GM06990 (cell line): ENCODE measurements at regions not wholly inside any gene's neighbourhood (a gene's known extent, or its start where the extent isn't known, plus 50 kb on each side); places are given as distances from the start of the nearest gene placed in this dataset.

Source experiments
- DNase-seq: peaks from one replicate; pipeline ENCODE4 v3.0.0-alpha.2; 2011; ENCODE audit not compliant: insufficient read length; ENCODE audit errors: extremely low read depth
- H3K27me3 ChIP-seq: replicated peaks from 2 replicates; pipeline ENCODE4 v1.6.0; 2011; ENCODE audit warnings: low read length; ENCODE audit not compliant: control insufficient read depth, insufficient read depth
- H3K36me3 ChIP-seq: 2 replicates; pipeline ENCODE4 v1.5.1; 2011; ENCODE audit warnings: low read length; ENCODE audit not compliant: control insufficient read depth, insufficient read depth
- H3K4me3 ChIP-seq: replicated peaks from 2 replicates; pipeline ENCODE4 v1.5.1; 2011; ENCODE audit warnings: low read depth, mild to moderate bottlenecking, control low read depth, low read length
- CTCF ChIP-seq: IDR thresholded peaks from 2 replicates; pipeline ENCODE4 v1.5.1; 2011; ENCODE audit warnings: low read length, control low read depth, mild to moderate bottlenecking, inconsistent platforms; ENCODE audit not compliant: insufficient read depth, poor library complexity, severe bottlenecking

- no peak for DNase-seq
- Histone ChIP-seq H3K36me3 (no peaks in the 10 kb centered on the region), H3K27me3 (no peaks in the 10 kb centered on the region), H3K4me3 (no peak overlapping the region)
- TF ChIP-seq CTCF = no peak
Observed at GRCh38 chr2:166677996-166678395, 183.9 kb upstream of the SCN7A start.

GRCh38 chr2:166676716-166677115 is 182.7 kb upstream of the SCN7A start:
- no peak for TF ChIP-seq CTCF
- H3K36me3 ChIP-seq = no peaks in the 10 kb centered on the region
- DNase-seq = no peak
- no peaks in the 10 kb centered on the region for H3K27me3 ChIP-seq
- no peak overlapping the region for H3K4me3 ChIP-seq

GRCh38 chr2:166675553-166675952 is 181.5 kb upstream of the SCN7A start:
- TF ChIP-seq CTCF = no peak
- Histone ChIP-seq H3K4me3 (no peak overlapping the region), H3K27me3 (no peaks in the 10 kb centered on the region), H3K36me3 (no peaks in the 10 kb centered on the region)
- DNase-seq = no peak

- Histone ChIP-seq H3K27me3 (no peaks in the 10 kb centered on the region), H3K36me3 (no peaks in the 10 kb centered on the region), H3K4me3 (no peak overlapping the region)
- no peak for DNase-seq
- TF ChIP-seq CTCF = no peak
Observed at GRCh38 chr2:166673986-166674385, 179.9 kb upstream of the SCN7A start.

GRCh38 chr2:166671801-166672200 is 177.8 kb upstream of the SCN7A start:
- DNase-seq = no peak
- H3K27me3 ChIP-seq = no peaks in the 10 kb centered on the region
- TF ChIP-seq CTCF = no peak
- H3K36me3 ChIP-seq = no peaks in the 10 kb centered on the region
- H3K4me3 ChIP-seq = no peak overlapping the region

GRCh38 chr2:166671235-166671634 is 177.2 kb upstream of the SCN7A start:
- Histone ChIP-seq H3K36me3 (no peaks in the 10 kb centered on the region), H3K27me3 (no peaks in the 10 kb centered on the region), H3K4me3 (no peak overlapping the region)
- TF ChIP-seq CTCF = no peak
- no peak for DNase-seq
